ENCODE measurements at regions not wholly inside any gene's neighbourhood (a gene's known extent, or its start where the extent isn't known, plus 50 kb on each side); places are given as distances from the start of the nearest gene placed in this dataset.
"Not testable (repeated sequence)": the region's sequence is repeated elsewhere in the genome, so short reads cannot be mapped to it uniquely, and the experiment has no call there.

GRCh38 chr2:167793725-167794124, 453.7 kb downstream of the STK39 start:
- no peak for DNase-seq (ENCODE audit: low read depth, low spot score)

DNA sequence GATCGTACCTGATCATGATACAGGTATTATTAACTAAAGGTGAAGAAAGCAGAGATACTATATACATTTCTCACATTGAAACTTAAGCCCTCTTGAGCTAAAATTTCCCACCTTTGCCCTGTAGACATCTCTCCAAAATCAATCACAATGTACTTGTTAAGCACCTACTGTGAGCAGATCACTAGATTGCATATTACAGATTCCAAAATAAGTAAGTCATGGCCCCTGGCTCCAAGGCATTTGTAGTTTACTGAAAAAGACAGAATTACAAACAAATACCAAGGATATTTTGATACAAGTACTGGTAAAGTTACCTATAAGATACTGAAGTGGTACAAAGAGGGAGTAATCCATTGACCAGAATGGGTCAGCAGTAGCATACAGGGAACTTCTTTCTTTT, 455.3 kb downstream of the STK39 start:
- DNase-seq (ENCODE audit: low read depth, low spot score): no peak

DNA sequence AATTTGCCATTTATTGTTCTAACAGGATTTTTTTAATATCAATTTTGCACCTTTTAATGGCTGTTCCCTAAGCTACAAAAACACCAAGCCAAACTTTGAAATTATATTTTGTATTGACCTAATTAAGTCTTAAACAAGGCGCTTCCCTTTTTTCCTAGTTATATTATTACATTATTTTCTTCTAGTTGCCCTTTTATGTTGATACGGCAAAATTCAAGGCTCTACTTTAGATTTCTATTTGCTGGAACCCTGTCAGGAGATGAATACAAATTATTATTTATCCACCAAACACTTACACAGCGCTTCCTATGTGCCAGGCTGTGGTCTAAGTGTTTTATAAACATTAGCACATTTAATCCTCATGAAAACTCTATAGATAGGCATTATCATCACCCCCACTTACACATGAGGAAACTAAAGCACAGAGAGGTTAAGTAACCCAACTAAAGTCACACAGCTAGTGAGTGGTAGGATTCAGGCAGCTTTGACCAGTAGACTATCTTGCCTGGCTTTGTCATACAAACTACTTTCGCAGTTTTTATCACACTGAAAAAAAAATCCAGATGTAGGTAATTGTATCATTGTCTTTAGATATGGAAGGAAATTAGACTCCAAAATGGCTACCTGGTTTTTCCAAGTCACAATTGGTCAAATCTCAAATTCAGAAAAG, 456.5 kb downstream of the STK39 start:
- DNase-seq (ENCODE audit: low read depth, low spot score): no peak

GRCh38 chr2:167790189-167790588, 457.2 kb downstream of the STK39 start:
- no peak for DNase-seq (ENCODE audit: low read depth, low spot score)

- DNase-seq (ENCODE audit: low read depth, low spot score): no peak
Observed at GRCh38 chr2:167787562-167787961, 459.8 kb downstream of the STK39 start.

- DNase-seq (ENCODE audit: low read depth, low spot score): no peak
Observed at GRCh38 chr2:167787021-167787420, 460.4 kb downstream of the STK39 start.

GRCh38 chr2:167785606-167786216, 461.7 kb downstream of the STK39 start:
- DNase-seq (ENCODE audit: low read depth, low spot score): no peak

- DNase-seq (ENCODE audit: low read depth, low spot score): no peak
Observed at GRCh38 chr2:167784084-167784425, 463.3 kb downstream of the STK39 start.

DNA sequence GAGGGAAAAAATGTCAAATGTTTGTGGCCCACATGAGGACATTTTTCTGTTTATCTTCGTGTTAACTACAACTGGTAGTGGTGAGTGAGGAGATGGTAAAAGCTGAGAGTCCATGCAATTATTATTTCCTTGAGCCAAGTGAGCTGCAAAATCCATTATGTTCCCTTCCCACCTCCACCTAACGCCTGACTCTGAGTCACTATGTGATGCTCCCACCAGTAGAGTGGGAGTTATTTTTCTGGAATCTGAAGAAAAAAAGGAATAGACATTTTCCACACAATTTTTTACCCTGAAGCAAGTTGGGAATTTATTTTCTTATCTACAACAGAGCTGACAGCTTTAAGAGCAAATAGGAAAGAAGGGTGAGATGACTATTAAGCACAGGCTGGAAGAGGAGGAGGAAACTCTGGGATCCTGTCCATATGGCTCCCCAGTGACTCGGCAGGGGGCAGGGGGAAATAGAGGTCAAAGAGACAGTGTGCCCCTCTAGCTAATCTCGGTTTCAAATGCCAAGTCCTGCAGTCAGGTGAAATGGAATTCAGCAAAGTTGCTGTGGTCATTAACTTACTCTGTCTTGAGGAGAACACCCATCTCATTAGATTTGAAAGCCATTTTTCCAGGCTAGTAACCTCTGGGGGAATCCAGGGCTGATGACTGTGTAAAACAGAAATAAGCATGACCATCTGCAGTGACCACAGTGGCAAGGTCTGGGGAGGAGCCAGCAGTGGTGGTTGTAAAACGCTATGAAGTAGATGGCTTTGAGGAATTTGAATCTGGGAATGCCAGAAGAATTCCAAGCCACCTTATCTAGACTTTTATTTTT, 463.9 kb downstream of the STK39 start:
- DNase-seq (ENCODE audit: low read depth, low spot score): no peak

GRCh38 chr2:167781629-167782028, 465.8 kb downstream of the STK39 start:
- DNase-seq (ENCODE audit: low read depth, low spot score): not testable (repeated sequence)

DNA sequence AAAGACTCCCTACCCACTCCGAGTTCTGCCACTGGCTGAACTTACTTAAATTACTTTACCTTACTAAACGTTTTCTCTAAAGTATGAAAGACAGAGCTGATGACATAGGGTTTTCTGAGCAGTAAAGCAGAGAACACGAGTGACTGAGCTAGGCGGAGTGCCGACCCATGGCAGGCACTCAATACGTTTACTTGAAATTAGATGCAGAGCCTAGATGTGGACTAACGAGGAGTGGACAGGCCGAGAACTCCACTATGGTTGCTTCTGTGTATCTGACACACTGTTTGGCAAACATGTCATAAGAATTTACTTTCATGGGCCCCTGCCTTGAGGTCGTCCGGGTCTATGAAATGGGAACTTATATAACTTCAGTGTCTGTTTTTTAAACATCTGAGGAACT, 471.0 kb downstream of the STK39 start:
- no peak for DNase-seq (ENCODE audit: low read depth, low spot score)

DNA sequence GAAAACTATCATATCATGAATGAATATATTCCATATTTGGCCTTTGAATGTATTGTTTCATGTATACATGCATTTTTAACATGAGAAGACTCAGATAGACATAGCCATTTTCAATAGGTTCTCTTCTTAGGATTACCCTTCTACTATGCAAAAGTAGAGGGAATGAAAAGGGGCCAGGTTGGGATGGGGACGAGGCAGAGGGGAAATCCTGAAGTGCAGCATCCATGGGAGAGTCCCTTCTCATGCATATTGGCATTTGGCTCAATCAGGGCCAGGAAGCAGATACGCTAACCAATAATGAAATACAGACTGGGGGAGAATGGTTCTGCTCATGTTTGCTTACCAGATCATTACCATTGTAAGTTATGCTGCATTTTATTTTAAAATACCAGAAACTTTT, 475.8 kb downstream of the STK39 start:
- DNase-seq (ENCODE audit: low read depth, low spot score): no peak

DNA sequence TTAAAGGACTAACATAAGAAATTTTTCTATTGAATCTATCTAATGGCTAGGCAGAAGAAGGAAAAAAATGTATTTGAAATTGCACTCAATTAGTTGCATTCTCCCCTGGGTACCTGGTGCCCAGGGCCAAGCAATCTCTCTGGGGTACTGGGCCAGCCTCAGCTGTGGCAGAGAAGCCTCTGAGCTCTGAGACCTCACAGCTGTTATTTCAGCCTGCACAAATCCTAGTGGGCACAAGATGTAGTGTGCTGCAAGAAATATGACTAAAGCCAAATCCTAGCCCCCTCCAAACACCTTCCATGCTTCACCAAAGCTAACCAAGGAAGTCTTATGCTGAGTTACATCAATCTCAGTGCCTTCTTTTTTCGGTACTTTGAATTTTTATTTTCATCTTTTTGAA, 478.4 kb downstream of the STK39 start:
- no peak for DNase-seq (ENCODE audit: low read depth, low spot score)

DNA sequence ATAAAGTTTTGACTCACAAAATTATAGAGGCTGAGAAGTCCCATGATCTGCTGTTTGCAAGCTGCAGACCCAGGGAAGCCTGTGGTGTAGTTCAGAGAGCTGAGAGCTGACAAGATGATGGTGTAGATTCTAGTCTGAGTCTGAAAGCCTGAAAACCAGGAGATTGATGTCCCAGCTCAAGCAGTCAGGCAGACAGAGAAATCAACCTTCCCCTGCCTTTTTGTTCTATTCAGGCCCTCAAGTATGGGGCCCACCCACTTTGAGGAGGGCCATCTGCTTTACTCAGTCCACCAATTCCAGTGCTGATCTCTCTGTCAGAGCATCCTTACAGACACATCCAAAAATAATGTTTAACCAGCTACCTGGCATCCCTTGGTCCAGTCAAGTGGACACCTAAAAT, 479.6 kb downstream of the STK39 start:
- DNase-seq (ENCODE audit: low read depth, low spot score): no peak

DNA sequence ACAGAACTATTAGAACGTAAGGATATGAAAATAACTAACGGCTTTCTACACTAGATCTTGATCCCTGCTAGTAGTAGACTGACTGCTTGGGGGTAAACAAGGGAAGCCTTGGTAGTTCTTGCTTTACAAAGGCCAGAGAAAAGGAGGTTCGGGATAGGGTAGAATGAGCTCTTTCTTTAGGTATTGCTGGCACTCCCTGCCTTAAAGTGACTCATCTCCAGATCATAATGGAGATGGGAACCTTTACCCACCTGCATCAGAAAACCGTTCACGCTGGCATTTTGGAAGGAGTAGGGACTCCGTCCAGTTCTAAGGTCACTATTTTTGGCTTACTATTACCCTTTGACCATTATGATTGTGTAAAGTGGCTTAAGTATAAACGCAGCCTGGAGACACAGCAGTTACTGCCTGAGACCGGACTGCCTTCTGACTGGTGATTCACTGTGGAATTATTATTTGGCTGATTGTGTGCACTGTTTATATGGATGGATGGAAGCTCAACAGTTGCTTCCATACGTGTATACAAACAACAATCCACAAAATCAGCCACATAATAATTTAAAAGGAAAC, 482.5 kb downstream of the STK39 start:
- DNase-seq (ENCODE audit: low read depth, low spot score): no peak

GRCh38 chr2:167761465-167762136, 485.8 kb downstream of the STK39 start:
- DNase-seq (ENCODE audit: low read depth, low spot score): no peak

DNA sequence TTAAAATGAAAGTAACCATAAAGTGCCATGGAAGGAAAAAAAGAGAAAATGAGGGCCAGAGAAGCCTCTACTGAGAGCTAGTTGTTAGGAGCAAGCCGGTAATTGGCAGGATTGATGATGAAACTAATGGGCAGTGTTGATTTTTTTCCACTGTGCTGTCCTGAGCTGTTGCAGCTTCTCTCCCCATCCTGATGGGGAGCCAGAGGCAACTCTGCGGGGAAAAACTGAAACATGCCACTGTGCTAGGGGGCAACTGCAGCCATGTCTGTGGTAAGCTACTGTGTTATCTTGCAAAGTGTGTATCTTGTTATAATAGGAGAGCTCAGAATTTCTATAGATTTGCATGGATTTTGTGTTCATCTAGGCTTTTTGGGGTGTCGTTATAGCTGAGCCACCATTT, 487.9 kb downstream of the STK39 start:
- no peak for DNase-seq (ENCODE audit: low read depth, low spot score)

DNA sequence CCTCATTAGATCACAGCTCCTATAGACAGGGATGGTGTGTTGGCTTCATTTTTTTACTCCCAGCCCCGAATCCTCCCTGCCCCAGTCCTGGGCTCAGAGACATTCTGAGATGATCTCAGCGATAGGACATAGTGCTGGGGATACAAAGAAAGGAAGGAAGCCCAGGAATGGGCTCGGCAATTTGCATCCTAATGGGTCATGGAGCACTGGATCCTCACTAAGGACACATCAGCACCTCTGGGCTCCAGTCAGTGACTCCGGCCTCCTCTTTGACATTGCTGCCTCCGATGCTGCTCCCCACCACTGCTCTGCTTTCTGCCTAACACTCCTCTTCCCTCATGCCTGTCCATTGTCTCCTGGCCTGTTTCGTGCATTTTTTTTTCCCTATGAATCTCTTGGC, 489.1 kb downstream of the STK39 start:
- DNase-seq (ENCODE audit: low read depth, low spot score): no peak

DNA sequence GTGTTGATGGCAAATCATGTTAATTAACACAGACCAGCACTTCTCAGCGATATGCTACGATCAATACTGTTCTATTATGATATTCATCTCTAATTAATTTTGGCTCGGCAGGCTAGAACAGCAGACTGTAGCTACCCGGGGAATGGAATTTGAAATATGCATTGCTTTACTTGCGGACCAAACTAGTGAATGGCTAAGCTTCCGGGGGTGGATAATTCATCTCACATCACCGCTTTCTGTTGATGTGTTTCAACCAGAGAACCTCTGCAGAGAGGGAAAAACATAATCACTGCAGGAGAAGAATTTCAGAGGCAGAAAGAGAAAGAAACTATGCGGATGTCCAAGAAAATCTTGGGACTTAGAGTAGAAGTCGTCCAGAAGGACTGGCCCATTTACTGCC, 490.9 kb downstream of the STK39 start:
- DNase-seq (ENCODE audit: low read depth, low spot score): no peak

DNA sequence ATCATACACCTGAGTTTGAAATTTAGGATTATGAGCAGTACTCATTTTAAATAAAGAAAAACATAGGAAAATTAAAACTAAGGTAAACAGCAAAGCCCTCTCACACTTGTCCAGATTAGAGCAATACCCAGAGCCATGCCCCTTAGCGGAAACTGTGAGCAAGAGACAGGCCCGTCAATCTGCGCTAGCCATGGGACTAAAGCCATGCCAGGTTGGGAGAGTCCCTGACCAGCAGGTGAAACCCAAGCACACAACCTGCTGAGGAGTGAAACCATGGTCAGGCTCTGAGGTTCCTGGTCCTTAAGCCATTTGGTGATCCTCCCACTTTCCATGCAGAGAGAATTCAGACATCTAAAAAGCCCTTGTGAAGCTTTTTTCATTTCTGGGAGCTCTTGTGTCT, 494.3 kb downstream of the STK39 start:
- DNase-seq (ENCODE audit: low read depth, low spot score): no peak

DNA sequence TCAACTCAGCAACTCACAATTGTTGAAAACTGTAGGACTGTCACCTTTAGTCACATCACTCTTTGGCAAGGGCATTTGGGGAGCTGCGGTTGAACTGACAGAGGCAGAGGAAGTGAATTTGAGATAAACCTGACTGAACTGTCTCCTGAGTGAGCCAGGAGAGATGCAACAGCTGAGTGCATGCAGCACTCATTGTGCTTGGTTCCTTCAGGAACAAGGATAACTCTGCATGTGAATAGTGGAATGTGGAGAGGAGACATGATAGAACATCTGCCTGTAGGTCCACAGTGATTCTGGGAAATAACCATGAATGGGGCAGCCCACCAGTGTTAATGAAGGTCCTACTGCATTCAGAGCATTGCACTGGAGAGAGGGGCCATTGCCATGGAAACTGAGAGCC, 494.7 kb downstream of the STK39 start:
- no peak for DNase-seq (ENCODE audit: low read depth, low spot score)

DNA sequence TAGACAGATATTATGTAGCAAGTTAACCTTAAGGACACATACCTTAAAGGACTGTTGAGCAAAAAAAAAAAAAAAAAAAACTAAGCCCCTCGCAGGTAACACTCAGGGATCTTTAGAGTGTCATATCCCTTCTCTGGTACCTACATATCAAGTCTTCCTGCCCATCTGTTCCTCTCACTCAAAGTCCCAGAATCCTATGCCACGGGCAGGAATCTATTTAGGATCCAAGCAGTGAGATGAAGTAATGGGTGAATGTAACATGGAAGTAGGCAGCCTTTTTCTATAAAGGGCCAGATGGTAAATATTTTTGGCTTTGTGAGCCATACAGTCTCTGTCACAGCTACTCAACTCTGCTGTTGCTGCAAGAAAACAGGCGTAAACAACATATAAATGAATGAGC, 496.7 kb downstream of the STK39 start:
- no peak for DNase-seq (ENCODE audit: low read depth, low spot score)

Measured in brain pericyte (primary cell).